Stimulated activated CD4-positive, alpha-beta T cell treated with anti-CD3 and anti-CD28 coated beads, Interleukin-2, amount 100 ng/mL, for 4 hours (primary cell): ENCODE measurements at regions not wholly inside any gene's neighbourhood (a gene's known extent, or its start where the extent isn't known, plus 50 kb on each side); places are given as distances from the start of the nearest gene placed in this dataset.

Experiments used
- DNase-seq: peaks from one replicate; pipeline ENCODE4 v3.0.0-alpha.2; 2020; ENCODE audit warnings: low read depth

DNA sequence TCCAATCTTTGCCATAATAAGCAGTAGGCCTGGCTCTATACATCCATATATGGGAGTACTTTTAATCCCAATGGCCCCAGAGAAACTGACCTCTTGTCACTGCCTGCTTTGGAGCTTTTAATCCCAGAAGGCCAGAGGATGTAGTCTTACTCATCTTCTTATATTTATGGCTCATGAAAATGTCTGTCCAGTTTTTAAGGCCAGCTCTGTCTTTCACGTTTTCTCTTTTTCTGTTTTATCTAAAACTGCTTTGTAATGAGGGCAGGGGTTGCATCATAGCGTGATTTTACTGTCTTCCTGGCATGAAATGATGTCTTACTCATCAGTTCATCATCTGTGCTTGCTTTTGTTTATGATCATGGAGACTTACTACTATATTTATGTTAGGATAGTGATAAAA is 1094.9 kb downstream of the MAT2B start:
- no peak for DNase-seq

- no peak for DNase-seq
Measured at GRCh38 chr5:164600929-164601535, 1095.6 kb downstream of the MAT2B start.

DNA sequence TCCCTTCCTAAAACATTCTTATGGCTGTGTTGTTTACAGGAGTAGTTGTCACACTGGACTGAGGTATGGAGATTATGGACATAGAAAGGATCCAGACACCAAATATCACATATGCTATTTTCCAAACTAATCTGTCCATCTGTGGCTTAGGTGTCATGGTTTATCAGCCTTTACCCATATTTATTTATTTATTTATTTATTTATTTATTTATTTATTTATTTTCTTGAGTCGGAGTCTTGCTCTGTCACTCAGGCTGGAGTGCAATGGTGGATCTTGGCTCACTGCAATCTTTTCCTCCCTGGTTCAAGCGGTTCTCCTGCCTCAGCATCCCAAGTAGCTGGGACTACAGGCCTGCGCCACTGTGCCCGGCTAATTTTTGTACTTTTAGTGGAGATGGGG is 1103.1 kb downstream of the MAT2B start:
- no peak for DNase-seq

DNA sequence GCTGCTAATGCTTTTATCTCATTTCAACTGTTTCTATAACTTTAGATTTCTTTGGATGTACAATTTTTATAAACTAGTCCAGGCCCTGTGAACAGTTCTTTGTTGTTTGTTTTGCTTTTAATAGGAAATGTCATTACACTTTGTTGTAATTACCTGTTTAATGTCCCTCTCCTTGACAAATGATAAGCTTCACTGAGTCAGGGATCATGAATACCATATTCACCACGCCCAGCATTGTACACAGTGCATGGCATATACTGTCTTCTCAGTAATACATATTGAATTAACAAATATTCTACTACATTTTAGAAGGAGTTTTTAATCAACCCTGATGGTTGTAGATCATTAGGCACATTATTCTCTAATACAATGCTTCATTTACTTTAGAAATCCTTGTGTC is 1105.0 kb downstream of the MAT2B start:
- no peak for DNase-seq

DNA sequence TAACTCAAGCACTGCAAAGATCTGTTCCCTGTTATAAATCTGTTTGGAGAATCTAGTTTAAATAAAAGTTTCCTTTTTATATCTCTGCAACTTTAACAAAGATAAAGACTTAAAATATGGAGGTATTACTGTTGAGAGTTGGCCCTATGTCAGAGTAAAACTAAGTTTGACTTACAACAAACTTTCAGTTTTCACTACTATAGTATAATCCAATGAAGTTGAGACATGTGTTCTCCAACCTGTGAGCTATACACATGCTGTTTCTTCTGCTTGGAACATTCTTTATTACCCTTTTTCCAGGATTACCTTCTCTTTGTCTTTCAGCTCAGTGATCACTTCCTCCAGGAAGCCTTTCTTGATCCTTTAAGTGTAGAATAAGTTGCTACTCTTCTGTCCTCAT is 1109.3 kb downstream of the MAT2B start:
- no peak for DNase-seq

DNA sequence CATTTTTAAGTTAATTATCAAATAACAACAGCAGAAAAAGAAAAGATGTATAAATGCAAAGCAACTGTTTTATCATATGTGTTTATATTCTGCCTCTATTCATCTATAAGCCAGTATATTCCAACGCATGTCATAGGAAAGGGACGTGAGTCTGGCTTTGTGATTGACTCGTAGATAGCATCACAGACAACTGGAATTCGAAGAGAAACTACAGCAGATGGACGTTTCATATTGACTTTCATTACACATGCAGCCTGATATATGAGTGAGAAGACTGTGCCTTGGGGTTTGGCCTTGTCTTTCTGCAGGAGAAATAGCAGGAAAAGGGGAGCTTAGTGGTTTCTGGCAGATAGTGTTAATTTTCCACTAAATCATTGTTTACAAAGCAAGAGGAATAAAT is 1111.9 kb downstream of the MAT2B start:
- DNase-seq, result no peak

DNA sequence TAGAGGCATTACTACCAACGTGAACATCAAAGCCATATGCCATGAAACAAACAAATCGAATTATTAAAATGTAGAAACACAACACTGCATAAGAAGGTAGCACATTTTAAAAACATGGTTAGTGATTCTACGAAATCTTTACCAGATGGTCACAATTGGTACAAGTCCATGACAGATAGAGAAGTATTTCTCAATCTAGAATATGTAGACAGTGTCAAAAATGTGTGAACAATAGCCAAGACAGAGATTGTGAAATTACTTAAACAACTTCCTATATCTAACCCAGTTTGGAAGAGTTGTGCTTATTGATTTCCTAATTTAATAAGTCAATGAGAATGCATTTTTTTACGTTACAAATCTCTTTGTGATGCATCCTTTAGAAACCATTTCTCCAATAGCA is 1121.6 kb downstream of the MAT2B start:
- no peak for DNase-seq

DNA sequence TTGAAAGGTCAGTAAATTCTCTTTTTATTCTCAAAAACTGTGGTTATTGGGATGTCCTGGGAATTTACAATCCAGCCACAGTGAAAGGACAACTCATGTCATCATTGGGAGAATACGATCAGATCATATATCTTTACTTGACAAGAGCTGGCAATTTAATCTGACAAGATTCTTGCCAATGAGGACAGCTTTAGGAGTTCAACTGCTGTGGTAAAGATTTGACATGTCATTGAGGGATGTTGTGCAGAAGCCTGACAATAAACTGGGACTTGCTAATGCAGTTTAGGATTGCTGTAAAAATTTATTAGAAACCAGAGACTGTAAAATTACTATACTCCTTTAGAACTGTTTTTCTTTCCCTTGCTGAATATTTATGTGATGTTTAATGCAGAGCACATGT is 1131.0 kb downstream of the MAT2B start:
- no peak for DNase-seq

GRCh38 chr5:164637931-164638521 is 1132.6 kb downstream of the MAT2B start:
- DNase-seq, result no peak

GRCh38 chr5:164649266-164649665 is 1143.8 kb downstream of the MAT2B start:
- DNase-seq, result no peak

DNA sequence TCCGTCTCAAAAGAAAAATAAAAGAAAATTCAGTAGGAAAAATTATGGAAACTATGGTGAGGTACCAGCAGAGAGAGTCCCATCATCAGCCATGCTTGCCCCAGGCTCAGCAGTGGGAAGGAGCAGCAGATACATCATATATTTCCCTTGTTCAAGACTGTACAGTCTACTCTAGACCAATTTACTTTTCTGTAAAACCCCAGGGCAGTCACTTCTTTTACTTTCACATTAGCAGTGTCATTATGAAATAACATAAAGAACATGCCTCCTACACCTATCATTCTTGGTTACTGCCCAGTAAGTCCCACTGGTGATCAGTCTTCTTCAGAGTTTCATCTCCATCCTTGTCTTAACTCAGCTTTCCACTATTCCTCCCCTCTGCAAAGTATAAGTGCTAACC is 1145.0 kb downstream of the MAT2B start:
- no peak for DNase-seq

DNA sequence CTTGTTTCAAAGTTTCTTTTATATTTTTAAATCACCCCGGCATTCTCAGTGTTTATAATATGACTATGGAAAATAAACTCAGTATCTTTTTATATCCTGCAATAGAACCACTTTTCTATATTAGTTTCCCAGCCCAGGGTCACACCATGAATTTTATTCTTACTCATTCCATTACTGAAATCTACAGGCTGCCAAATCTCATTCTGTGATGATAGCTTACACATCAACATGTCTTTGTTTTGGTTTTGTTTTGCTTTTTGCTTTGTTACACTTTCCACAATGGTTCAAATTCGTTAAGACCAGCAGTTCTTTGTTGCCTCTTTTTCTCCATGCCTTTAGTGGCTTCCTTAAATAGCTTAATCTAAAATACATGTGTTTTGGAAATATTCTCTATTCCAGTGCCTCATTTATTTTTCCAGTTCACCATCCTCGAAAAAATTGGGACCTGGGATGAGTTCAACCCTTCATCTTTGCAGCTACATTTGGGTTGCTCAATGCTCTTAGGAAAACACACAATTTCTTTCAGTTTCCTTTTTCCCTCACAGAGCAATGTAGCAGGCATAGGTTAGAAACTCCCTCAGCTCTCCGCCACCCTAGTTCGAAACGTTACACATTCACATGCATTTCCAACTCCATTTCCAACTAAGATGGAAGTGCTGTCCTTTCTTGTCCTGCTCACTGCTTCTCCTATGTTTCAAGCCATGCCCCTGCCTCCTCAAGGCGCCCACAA is 1146.3 kb downstream of the MAT2B start:
- no peak for DNase-seq

GRCh38 chr5:164652276-164652660 is 1146.8 kb downstream of the MAT2B start:
- no peak for DNase-seq

DNA sequence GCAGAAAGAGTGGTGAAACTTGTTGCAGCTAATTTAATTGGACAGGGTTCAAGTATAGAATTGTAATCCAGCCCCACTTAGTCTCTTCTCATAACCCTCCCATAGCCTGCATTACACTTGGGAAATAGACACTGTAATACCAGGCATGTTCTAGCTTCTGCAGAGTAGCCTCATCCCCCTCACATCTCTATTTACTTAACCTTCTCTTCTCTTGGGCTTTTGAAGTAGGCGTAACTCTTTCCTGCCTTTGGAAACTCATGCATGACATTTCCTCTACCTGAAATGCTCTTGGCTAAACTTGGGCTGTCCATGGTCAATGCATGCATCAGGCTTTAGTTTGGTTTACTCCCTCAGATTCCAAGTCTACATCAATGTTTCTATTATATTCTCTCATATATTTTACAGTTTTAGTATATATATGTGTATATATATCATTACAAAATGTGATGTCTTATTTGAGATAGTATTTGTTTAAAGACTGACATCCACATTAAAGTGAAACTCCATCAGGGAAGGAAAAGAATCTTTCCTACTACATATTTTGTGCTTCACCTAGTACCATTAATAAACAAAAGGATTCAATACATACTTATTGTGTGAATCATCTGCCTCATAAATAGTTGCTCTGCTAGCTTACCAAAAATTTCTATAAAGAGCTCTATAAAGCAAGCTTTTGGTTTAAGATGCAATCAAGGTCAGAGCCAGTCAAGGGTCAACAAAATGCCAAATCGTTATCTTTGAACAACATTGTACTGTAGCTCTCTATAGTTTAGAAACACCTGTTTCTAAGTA is 1158.0 kb downstream of the MAT2B start:
- no peak for DNase-seq

- no peak for DNase-seq
Measured at GRCh38 chr5:164671640-164672039, 1166.2 kb downstream of the MAT2B start.

DNA sequence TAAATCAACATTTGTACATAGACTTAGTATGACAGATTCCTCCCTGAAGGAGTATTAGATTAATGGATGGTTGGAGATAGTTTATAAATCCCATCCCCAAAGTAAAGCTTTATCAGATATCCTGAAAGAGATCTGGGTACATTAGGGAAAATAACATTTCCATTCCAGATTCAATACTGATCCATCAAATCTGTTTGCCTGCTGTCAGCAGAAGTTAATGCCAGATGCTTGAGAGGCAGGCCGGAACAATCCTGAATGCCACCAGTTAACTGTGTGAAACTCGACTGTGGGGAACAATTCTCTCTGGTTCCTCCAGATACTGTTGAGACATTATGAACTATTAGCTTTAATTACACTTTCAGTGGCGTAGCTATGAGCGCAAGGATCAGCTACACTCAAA is 1166.8 kb downstream of the MAT2B start:
- DNase-seq, result no peak

- no peak for DNase-seq
Measured at GRCh38 chr5:164672931-164673694, 1167.7 kb downstream of the MAT2B start.

- DNase-seq, result no peak
Measured at GRCh38 chr5:164679461-164679860, 1174.0 kb downstream of the MAT2B start.

- DNase-seq, result no peak
Measured at GRCh38 chr5:164680216-164680615, 1174.8 kb downstream of the MAT2B start.

DNA sequence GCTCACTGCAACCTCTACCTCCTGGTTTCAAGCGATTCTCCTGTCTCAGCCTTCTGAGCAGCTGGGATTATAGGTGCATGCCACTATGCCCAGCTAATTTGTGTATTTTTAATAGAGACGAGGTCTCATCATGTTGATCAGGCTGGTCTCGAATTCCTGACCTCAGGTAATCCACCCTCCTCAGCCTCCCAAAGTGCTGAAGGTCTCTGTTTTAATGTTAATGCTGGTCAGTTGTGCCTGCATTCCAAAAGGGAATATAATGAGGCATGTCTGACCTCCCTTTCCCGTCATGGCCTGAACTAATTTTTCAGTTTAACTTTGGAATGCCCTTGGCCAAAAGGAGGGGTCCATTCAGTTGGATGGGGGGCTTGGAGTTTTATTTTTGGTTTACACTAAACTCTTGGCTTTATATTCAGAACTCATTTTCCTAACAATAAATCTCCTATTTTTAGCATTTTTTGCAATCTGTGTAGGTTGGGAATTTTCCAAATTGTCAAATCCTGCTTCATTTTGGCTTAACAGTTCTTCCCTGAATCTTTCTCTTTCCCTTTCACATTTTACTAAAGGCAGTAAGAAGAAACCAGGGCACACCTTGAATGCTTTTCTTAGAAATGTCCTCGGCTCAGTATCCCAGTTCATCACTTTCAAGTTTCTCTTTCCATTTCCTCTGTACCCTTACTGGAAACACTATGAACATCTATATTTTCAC is 1175.5 kb downstream of the MAT2B start:
- no peak for DNase-seq

- no peak for DNase-seq
Measured at GRCh38 chr5:164687391-164687790, 1182.0 kb downstream of the MAT2B start.
